GM21515 (cell line): ENCODE measurements at regions not wholly inside any gene's neighbourhood (a gene's known extent, or its start where the extent isn't known, plus 50 kb on each side); places are given as distances from the start of the nearest gene placed in this dataset.

ENCODE experiments used
- ATAC-seq: cut with Tn5 transposase; IDR thresholded peaks from one replicate; pipeline ENCODE4 v1.9.1; 2021; ENCODE audit not compliant: unreplicated experiment

DNA sequence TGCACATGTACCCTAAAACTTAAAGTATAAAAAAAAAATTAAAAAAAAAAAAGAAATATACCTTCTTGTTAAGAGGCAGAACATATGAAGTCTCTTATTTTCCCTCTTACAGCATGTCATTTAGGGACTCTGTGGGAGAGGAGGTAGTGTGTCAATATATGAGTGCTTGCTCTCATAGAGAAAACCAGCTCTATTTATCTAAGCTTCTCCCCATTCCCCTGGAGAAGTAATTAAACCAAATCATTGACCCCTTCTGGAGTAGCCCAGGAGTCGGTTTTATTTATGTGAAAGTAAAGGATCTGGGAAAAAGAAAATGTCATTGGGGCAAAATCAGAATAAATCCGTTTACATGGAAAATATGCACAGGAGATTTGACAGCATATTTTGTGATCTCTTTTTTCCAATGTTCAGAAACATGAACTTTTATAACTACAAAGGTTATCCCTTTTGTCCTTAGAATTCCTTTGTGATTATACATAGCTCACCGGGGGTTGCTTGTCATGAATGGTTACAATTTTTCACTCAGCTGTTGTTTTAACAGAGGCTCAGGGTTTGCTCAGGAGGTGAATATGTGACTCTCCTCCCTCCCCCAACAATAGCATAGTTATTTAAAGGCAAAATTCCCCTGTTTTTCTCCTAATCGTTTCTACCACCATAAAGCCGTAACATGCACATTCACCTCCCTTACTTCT is 114.5 kb upstream of the C1orf21 start:
- ATAC-seq = no peak

DNA sequence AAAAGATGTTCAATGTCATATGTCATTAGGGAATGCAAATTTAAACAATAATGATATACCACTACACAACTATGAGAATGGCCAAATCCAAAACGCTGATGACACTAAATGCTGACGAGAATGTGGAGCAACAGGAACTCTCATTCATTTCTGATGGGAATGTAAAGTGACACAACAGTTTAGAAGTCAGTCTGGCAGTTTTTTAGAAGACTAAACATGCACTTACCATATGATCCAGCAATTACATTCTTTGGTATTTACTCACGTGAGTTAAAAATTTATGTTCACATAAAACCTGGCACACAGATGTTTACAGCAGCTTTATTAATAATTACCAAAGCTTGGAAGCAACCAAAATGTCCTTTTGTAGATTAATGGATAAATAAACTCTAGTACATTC is 110.4 kb upstream of the C1orf21 start:
- ATAC-seq = no peak

DNA sequence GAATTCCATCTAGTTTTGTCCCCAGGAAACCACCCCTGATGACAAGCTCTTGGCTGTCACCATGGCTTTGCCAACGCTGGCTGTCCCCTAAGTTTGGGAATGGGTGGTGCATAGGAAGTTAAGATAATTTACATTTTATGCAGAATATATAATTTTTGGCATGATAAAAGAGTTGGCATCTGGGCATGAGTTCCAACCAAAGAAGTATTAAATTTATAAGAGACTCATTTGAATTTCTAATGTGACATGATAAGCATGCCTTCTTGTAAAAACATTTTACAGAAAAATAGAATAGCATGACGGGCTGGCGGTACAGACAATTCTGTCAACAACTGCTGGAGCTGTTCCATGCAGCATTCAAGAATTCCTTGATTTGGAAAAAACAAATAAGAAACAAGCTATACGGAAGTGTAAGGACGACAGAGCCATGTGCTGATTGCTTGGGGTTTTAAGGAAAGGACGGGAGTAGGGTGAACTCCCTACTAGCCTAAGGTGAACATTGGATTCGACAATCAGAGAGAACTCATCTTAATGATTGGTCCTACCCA is 106.8 kb upstream of the C1orf21 start:
- ATAC-seq = no peak

DNA sequence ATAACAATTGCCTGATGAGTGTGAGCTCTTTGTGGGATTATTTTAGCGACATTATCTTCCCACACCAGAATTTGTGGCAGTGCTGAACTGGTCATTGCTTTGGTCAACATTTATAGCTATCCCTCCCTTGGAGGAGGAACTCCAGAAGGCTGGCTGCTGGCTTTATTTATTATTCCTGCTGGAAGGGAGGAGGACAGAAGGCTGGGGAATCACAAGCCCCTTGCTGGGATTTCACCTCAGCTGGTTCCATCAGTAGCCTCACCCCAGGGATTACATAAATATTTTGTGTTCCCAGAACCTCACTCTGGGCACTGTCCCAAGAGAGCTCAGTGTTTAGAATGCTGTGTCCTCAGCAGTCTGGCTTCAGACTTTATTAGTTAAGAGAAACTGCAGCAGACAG is 102.8 kb upstream of the C1orf21 start:
- ATAC-seq = no peak

DNA sequence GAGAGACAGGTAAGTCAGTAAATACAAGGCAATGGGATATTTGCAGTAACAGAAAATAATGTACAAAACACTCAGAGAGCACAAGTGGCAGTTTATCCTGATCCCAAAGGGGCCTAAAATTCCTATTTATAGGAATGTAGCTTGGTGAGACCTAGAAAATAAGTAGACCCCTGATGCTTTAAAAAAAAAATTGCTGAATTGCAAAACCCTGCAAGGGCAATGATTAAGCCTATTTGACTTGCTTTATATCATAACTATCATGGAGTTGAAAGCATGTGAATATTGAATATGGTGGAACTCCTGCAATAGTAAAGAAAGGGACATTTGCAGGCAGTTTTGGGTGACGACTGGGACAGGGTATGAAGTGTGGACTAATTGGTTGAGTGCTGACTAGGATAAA is 101.9 kb upstream of the C1orf21 start:
- ATAC-seq = no peak

DNA sequence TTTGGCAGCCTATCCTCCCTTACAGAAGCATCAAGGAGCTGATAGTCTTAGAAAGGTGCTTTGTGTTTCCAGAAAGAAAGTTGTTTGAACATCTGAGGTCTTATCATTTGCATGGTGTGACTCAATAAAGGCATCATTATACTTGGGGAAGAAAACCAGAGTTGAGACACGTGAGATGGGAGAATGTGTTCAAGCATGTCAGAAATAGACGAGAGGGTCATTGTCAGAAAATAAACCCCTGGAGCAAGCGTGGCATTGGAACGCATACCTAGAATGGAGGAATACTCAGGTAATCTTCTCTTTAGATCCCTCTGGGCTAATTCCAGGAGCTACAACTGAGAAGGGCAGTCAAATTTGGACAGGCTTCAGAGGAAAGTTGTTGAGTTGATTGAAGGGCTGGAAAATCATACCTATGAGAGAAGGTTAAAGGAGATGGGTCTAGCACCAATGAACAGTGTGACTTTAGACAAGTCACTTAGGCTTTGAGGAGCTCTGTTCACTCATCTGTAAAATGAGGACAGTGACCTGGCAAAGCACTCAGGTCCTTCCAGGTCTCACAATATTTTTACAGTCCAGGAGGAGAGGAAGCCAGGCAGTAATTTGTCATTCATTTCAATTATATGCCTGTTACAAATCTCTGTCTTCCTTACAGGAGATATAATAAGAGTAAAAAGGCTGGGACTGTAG is 101.3 kb upstream of the C1orf21 start:
- ATAC-seq = no peak

DNA sequence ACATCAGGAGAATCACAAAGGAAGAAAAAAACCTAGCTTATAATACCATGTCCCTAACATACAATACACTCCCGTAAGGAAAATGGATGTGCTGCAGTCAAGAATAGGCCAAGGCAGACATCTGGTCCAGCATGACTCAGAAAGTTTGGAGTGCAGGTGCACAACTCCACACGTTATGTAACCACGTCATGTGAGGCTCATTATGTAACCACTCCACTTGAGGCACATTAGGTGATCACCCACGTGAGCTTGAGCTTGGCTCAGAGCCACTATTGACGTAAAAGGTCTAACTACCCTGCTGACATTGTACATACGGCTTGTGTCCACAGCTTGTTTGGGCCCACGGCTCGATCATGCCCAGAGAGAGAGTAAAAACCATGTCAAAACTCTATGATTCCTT is 99.8 kb upstream of the C1orf21 start:
- no peak for ATAC-seq

DNA sequence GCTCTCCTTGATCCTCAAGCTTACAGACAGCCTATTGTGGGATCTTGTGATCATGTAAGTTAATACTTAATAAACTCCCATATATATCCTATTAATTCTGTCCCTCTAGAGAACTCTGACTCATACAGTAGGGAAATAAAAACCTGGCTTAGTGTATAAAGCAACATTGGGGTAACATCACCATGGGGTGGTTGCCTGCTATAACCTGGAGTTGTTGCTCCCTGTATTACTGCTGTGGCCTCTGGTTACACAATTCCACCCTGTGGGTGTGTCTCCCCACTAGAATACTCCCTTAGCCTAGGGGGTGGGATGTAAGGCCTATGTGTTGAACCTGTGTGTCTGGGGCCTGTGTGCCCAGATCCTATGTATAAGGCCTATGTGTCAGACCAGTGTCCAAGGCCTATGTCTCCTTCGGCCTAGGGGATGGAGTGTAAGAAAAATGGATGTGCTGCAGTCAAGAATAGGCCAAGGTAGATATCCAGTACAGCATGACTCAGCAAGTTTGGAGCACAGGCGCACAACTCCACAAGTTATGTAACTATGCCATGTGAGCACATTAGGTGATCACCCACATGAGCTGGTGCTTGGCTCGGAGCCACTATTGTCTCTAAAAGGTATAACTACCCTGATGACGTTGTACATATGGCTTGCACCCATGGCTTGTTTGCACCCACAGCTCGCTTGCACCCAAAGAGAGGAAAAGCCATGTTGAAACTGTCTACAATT is 96.8 kb upstream of the C1orf21 start:
- ATAC-seq = no peak

DNA sequence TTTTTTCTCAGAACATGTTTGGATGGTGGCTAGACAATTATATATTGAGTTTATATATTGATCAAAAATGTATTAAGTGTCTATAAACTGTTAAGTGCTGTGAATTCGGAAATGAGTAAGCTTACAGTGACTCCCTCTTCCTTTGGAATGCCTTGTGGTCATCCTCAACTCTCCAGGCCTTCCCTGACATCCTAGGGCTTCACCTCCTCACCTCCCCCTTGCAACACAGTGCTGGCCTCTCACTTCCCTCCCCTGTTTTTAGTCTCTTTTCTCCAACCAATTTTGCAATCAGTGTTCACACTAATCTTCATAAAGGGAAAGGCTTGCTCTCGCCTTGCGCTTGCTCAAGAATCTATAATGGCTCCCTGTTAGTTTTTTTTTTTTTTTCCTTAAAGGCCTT is 95.1 kb upstream of the C1orf21 start:
- no peak for ATAC-seq

DNA sequence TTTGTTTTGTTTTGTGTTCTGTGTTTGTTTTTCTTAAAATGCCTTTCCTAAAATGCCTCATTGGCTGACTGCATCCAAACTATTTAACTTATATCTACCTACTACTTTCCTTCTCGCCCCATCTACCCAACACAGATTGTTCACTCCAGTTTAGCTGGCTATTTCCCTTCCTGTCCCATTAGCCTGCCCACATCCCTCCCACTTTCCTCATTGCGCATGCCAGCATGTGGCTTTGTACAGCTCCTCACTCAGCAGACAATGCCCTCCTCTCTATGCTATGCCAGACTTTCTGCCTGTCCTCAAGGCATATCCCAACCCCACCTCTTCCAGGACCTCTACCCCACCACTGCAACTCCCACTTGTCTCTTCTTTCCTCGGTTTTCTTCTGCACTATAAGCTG is 94.7 kb upstream of the C1orf21 start:
- no peak for ATAC-seq

DNA sequence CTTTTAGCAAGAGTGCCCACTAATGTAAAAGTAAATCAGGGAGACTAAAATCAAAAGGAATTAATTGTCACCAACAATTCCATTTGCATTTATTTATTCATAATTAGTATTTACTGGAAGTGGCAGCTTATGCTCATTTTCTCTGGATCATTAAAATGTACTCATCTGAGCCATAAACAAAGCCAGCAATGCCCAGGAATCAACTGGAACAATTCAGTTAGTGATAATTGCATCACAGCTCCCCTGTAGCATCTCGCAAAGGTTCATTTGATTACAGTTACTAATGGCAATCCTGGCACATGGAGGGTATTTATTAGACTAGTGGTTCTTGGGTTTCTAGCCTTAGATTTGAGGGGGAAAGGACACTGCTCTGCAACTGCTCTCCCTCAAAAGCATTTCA is 92.7 kb upstream of the C1orf21 start:
- no peak for ATAC-seq

DNA sequence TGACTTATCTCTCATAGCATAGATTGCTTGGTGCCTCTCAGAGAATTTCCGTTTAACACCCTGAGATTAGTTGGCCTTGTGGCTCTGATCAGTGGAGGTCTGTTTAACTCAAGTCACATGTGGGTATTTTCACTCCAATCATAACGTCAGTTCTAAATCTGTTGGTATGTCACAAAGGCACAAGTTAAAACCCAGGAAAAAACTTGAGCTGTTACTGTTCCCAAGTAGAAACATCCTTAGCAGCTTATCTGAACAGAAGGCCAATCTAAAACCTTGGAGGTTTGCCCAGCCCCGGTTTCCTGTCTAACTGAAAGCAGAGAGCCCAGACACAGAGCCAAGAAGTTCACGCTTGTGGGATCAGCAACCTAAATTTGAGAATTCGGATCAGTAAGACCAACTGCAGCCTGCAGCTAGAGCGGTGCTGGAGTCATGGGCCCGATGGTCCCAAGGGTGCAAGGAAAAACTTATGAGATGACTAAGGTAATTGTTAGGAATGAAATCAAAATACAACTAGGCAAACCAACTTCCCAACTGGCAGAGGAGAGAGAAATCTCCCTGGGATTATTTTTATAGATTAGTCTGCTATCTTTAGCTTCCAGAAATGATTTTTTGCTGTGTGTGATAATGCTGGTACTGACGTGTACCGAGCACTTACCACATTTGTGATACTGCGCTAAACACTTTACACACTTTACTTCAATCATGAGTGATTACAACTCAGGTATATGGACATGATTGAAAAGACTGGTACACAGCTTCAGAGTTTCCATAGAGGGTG is 90.2 kb upstream of the C1orf21 start:
- no peak for ATAC-seq

DNA sequence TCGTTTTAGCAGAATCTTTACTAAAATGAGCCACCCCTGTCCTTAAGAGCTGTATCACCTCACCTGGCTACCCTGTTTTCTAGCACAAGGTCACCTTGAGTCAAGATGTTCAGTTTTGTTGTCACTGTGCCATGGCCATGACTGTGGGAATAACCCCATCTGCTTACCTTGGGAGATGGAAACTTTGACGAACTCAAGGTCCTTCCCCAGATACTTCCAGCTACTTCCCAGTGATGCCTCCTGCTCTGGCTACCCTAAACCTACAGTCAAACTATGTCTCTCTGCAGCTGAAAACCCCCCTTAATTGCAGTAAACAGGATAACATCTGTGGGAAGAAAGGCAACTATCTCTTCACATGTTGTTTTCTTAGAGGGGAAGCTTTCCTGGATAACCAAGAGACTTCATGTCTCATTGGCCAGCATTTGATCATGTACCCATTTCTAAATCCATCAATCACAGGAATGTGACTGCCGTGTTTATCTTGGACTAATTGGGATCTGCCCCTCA is 89.5 kb upstream of the C1orf21 start:
- ATAC-seq = no peak

DNA sequence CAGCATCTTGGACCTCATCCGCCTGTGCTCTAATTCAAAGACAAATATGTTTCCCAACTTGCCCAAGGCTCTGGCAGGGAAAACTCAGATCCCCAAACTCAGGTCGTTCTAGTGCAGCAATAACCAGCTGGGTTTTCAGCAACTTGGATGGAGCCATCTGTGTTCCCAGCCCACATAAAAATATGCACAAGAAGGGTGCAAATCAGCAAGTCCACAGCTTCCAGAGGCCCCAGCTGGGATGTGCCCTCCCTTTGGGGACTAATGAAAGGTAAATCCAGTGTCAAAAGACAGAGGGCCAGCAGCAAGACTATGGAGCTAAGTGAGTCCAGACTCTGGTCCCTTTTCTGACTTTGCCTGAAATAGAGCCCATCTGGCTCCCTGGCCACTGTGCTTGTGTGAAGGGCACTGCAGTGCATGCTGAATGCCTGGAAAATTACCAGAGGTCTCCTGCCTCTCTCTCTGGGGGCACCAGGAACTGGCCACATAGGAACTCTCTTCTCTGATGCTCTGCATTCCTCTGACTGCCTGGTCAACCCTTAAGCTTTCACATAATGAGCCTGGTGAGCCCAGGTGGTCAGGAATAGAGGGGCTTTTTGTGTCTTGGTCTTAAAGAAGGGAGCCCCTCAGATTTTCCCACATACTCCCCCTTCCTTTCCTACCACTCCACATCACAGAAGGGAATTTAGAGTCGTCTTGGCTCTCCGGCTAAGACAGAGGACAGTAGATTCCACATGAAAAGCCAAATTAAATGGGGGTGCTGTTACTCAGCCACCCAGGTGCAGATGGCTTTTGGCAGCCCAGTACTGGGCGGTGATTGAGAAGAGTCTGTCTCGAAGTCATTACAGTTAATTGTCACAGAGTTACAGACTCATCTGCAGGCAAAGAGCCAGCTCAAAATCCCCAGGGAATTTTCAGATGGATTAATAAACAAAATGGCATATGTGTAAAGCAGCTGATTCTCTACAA is 88.1 kb upstream of the C1orf21 start:
- no peak for ATAC-seq

DNA sequence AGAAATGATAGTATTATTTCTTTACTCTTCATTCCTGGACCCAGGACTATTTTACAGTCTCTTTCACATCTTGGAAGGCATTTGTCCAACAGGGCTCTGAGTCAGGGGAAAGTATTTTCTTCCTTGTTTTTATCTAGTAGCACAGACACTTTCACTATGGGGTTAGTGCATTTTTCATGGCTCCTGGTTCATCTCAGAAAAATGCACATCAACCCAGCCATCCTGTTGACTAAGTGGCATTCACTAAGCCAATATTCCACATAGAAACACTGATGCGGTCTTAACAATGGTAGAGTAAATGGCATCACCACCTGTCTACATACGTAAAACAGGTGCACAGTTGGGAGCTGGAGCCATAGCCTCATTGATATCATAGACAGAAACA is 87.4 kb upstream of the C1orf21 start:
- ATAC-seq = no peak

DNA sequence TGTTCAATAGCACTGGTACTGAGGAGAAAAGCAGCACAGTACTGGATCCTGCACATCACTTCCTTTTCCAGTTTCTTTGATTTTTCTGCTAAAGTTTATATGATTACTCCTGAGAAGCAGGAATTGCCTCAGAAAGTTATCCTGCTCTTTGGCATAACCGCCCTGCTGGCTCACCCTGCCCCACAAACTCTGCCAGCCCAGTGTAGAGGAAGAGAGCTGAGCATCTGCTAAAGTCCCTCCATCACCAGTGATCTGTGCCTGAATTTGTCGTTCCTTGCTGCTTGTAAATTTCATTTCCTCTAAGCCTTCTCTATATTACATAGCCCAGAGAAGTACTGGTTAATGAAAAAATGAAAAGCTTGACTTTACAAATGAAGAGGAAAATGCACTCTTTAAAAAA is 87.0 kb upstream of the C1orf21 start:
- no peak for ATAC-seq

DNA sequence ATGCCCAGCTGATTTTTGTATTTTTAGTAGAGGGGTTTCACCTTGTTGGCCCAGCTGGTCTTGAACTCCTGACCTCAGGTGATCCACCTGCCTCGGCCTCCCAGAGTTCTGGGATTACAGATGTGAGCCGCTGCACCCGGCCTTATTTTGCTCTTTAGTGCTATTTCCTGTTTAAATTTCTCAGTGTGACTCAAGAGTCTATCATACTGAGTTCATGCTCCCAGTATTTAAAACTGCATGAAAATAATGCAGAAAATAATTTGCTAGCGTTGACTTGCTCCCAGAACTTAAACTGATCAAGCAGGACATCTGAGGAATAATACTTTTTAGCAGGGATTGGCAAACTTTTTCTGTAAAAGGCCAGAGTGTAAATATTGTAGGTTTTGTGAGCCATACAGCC is 86.4 kb upstream of the C1orf21 start:
- no peak for ATAC-seq

DNA sequence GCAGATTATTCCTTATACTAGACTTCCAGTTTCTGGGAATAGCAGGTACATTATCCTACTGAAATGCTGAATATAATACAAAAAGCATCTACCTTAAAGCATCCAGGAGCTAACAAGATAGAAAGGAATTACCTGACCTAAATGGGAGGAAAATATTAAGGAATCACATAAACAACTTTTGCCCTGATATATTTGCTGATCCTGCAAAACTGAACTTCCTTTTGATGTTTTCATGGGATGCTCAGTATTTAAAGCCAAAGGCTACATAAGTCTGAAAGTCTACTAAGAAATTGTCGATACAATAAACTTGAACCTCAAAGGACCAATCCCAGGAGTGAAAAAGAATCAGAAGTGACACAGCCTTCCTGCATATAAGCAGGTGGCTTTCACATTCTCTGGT is 85.6 kb upstream of the C1orf21 start:
- no peak for ATAC-seq

DNA sequence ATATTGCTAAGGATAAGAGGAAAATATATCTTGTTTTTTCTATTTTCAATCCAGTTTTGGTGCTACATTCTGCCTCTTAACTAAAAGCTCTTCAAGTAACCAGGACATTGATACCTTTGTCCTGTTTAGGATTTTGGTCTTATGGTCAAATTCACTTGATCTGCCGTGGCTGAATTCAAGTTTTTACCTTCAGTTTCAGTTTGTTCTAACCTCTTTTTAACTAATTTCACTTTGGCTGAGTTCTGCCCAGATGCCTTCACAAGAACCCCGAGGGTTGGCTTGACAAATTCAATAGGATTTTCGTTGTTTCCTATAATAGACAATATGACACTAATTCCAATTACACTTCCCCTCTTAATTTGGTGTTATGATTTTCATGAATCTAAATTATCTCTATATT is 84.5 kb upstream of the C1orf21 start:
- no peak for ATAC-seq
